HEK293T (cell line): ENCODE measurements at regions not wholly inside any gene's neighbourhood (a gene's known extent, or its start where the extent isn't known, plus 50 kb on each side); places are given as distances from the start of the nearest gene placed in this dataset.

ENCODE experiments used
- ARNT ChIP-seq: fragments of 450-650 bp; IDR thresholded peaks from 2 replicates; pipeline ENCODE4 v1.6.1; 2017; ENCODE audit warnings: mild to moderate bottlenecking
- BHLHE40 ChIP-seq: fragments of 450-650 bp; IDR thresholded peaks from 2 replicates; pipeline ENCODE4 v1.6.1; 2016; ENCODE audit warnings: mild to moderate bottlenecking, moderate library complexity, borderline replicate concordance
- CTBP1 ChIP-seq: fragments of 450-650 bp; IDR thresholded peaks from 2 replicates; pipeline ENCODE4 v1.6.1; 2016; ENCODE audit warnings: borderline replicate concordance
- ELF4 ChIP-seq: fragments of 450-650 bp; IDR thresholded peaks from 2 replicates; pipeline ENCODE4 v1.6.1; 2017; ENCODE audit warnings: antibody characterized with exemption
- FOXA1 ChIP-seq: fragments of 450-650 bp; IDR thresholded peaks from 2 replicates; pipeline ENCODE4 v1.6.1; 2016; ENCODE audit warnings: mild to moderate bottlenecking
- FOXM1 ChIP-seq: fragments of 450-650 bp; IDR thresholded peaks from 2 replicates; pipeline ENCODE4 v1.6.1; 2017; ENCODE audit warnings: mild to moderate bottlenecking, borderline replicate concordance
- HDGF ChIP-seq: fragments of 450-650 bp; IDR thresholded peaks from 2 replicates; pipeline ENCODE4 v1.6.1; 2017; ENCODE audit warnings: antibody characterized with exemption, borderline replicate concordance
- L3MBTL2 ChIP-seq: fragments of 450-650 bp; conservative IDR thresholded peaks from 2 replicates; pipeline ENCODE4 v1.6.1; 2016; ENCODE audit warnings: mild to moderate bottlenecking
- NFRKB ChIP-seq: fragments of 450-650 bp; IDR thresholded peaks from 2 replicates; pipeline ENCODE4 v1.6.1; 2016; ENCODE audit warnings: mild to moderate bottlenecking, moderate library complexity
- PKNOX1 ChIP-seq: fragments of 450-650 bp; IDR thresholded peaks from 2 replicates; pipeline ENCODE4 v1.6.1; 2016
- SP1 ChIP-seq: fragments of 450-650 bp; IDR thresholded peaks from 2 replicates; pipeline ENCODE4 v1.6.1; 2017
- SUZ12 ChIP-seq: fragments of 450-650 bp; IDR thresholded peaks from 2 replicates; pipeline ENCODE4 v1.6.1; 2016; ENCODE audit warnings: mild to moderate bottlenecking
- TARDBP ChIP-seq: fragments of 450-650 bp; IDR thresholded peaks from 2 replicates; pipeline ENCODE4 v1.6.1; 2016
- ZNF384 ChIP-seq: fragments of 450-650 bp; IDR thresholded peaks from 2 replicates; pipeline ENCODE4 v1.6.1; 2016

GRCh38 chr14:101257551-101257950 lies 303.7 kb upstream of the DIO3 start:
- no peak for TF ChIP-seq SP1
- no peak for TF ChIP-seq ZNF384
- no peak for TF ChIP-seq TARDBP
- no peak for TF ChIP-seq L3MBTL2
- no peak for TF ChIP-seq ELF4
- no peak for TF ChIP-seq BHLHE40
- TF ChIP-seq FOXA1, result no peak
- no peak for TF ChIP-seq ARNT
- TF ChIP-seq NFRKB, result no peak
- no peak for TF ChIP-seq FOXM1
- no peak for TF ChIP-seq CTBP1
- TF ChIP-seq SUZ12, result no peak
- no peak for TF ChIP-seq PKNOX1
- TF ChIP-seq HDGF, result no peak
